ENCODE measurements at regions not wholly inside any gene's neighbourhood (a gene's known extent, or its start where the extent isn't known, plus 50 kb on each side); places are given as distances from the start of the nearest gene placed in this dataset.

DNA sequence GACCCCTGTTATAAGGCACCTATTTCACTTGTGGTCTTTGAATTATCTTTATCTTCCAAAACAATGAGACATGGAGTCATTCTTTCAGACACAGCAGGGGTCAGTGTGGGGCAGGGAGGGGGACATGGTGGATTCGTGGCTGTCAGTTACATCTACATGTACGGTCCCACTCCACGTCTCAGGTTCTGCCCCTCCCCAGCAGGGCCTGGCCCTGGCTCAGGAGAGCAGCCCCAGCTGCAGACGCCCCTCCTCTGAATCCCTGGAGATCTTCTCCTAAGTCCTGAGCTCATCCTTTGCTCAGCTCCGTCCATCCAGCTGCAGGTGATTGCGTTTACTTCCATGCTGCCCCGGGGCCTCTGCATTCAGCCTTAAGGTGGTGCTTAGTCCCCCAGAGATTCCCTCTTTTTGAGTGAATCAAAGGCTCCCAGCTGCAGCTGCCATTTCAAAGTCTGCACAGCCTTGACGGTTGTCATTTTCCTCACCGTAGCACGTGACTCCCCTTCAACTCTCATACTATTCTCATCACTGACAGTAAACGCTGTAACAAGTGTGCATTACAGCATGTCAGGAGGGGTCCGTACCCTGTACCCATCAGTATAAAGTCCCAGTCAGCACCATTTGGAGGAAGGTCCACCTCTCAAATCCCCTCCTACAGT, 113.4 kb upstream of the TCERG1L start:
- in situ Hi-C loops (cut with HindIII; ENCODE audit: low sequenced_read_pairs): no loop called here

GRCh38 chr10:131425752-131426533, 114.4 kb upstream of the TCERG1L start:
- in situ Hi-C loops (cut with HindIII; ENCODE audit: low sequenced_read_pairs): no loop called here

DNA sequence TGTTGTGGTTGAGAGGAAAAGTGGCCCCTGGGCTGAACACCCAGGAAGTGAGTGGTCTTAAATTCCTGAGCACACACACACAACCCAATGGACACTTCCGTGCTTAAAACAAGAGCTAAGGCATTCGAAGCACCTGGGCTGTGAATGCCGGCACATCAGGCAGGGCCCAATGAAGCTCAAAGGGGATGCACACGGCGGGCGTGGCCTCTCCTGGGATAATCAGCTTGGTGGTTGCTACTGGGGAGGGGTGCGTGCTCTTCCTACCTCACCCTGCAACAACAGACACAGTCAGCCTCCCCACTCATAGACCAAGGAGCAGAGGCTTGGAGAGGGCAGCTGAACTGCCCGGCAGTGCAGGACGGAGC, 115.0 kb upstream of the TCERG1L start:
- in situ Hi-C loops (cut with HindIII; ENCODE audit: low sequenced_read_pairs): no loop called here

DNA sequence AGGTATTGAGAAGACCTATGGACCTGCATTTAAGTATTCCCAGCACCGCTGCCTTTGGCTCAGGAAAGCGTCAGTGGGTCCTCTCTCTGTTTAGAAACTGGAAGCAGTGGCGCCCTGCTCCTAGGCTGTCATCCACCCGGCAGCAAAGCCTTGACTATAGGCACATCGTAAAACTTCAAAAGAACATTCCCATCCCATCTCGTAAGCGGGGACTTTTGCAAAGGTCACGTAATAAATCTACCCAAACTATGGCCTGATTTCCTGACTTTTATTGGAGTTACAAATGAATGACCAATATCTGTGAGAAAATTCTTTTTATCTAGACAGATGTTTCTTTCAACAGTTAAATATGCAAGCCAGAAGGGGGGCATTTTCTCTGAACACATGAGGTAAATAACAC, 115.8 kb upstream of the TCERG1L start:
- in situ Hi-C loops (cut with HindIII; ENCODE audit: low sequenced_read_pairs): no loop called here

DNA sequence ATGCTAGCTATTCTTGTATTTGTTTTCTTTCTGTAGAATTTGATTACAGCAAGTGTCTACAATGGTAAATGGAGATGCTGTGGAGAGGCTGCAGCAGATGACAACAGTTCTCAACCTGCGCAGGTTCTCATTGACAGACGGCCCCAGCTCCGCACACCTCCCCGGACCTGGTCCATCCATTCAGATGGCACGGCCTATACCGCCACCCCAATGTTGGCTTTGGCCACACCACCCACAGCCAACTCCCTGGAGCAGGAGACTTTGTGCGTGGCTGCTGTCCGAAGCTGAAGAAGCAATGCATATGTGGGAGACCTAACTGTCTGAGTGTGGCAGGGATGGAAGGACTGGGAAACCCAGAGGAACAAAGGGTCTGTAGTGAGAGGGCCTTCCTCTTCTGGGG, 116.4 kb upstream of the TCERG1L start:
- in situ Hi-C loops (cut with HindIII; ENCODE audit: low sequenced_read_pairs): no loop called here

DNA sequence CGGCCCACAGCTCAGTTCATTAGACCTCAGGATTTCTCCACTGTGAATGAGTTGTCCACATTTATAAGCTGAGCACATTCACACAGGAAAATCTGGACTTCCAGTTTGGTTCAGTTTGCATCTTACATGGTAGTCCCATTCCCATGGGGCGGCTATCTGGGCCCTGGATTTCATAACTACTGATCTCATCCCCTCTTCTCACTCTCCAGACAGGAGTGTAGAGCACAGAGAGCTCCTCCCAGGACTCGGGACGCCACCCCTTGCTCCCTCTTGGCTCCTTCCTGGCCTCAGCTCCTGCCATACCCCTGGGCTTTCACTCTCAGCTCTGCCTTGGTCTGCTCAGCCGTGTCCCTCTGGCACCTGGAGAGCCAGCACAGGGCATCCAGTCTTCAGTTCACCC, 117.6 kb upstream of the TCERG1L start:
- in situ Hi-C loops (cut with HindIII; ENCODE audit: low sequenced_read_pairs): no loop called here

GRCh38 chr10:131429942-131430341, 118.4 kb upstream of the TCERG1L start:
- in situ Hi-C loops (cut with HindIII; ENCODE audit: low sequenced_read_pairs): no loop called here

DNA sequence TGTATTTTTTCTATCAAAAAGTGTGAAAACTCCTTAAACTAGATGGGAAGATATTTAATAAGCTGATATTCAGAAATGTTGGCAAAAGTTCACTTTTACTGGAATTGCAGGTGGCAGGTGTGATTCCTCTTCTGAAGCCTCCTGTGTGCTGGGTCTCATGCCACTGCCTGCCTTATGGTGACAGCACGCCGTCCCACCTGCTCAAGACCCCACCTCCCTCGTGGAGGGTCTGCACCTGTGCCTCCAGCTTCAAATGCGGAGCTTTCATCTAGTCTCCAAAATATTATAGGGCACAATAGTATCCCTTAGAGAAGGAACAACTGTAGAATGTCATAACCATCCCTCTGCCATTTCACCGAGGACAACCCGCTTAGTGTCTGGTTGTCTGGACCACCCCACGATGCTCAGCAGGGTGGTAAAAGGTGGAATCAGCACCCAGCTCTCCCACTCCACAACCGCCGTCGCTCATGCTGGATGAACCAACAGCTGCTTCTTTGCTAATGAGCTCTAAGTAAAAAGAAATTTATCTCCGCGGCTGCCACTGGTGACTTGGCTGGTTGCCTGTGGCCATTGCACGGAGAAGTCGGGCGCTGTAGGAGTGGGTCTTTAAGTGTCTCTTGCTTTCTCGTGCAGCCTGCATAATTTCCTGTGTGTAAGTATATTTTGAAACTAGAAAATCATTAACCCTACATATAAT, 119.3 kb upstream of the TCERG1L start:
- in situ Hi-C loops (cut with HindIII; ENCODE audit: low sequenced_read_pairs): no loop called here

DNA sequence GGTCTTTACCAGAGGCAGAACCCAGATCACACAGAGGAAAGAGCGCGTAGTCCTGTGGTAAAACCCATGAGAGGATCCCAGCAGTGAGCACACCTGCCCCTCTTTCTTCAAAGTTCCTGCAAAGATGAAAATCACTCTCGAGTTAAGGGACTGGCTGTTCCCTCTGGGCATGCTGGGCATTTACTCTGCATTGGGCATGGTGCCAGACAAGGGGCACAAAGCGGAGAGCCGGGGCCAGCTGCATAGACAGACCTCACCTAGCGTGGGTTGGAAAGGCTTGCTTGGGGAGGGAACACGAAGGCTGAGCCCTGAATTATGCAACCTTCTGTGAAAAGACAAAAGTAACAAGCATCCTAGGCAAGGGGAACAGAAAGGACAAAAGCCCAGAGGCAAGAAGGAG, 120.0 kb upstream of the TCERG1L start:
- in situ Hi-C loops (cut with HindIII; ENCODE audit: low sequenced_read_pairs): no loop called here

DNA sequence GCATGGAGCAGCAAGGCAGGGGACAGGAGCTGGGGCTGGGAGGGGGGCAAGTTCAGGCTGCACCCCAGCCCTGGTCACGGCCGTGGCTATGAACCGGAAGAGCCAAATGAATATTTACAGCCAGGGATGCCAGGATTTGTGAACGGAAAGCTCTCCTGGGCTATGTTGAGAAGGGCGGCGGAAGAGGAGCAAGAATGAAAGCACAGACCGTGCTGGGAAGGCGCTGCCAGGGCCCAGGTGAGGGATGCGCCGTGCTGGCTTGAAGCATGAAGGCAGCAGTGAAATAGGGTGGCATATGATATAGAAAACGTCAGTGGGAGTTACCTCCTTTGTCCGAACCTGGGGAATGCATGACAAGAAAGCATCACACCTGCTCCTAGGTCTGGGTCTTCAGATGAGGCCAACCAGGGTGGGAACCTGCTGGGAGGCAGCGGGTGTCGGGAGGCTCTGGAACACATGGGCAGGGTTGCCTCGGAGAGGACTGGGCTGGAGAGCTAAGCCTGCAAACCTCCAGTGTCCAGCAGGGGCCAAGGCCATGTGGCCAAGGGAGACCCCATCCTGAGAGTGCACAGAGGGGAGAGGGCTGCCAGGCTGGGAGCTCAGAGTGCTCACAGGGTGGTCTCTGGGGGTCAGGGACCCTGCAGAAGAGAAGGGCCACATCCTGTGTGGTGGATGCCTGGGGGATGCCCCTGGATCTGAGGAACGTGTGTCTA, 120.6 kb upstream of the TCERG1L start:
- in situ Hi-C loops (cut with HindIII; ENCODE audit: low sequenced_read_pairs): no loop called here

GRCh38 chr10:131433568-131433967, 122.0 kb upstream of the TCERG1L start:
- in situ Hi-C loops (cut with HindIII; ENCODE audit: low sequenced_read_pairs): no loop called here

DNA sequence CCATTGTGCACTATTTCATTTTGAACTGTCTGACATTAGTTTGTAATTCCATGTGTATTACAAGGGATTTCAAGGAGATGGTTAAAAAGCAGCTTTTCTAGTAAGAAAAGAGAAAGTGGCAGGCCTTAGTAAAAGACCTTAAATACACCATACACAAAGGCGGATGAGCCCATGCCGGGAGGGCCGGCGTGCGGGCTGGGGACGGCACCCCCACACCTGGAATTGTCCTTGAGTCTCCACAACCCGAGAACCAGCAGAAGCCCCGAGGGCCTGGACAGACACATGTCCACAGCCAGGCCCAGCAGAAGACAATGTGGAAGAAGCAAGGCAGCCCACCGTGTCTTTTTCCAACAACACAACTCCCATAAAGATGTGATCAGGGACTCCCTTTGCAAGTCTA, 123.7 kb upstream of the TCERG1L start:
- in situ Hi-C loops (cut with HindIII; ENCODE audit: low sequenced_read_pairs): no loop called here

DNA sequence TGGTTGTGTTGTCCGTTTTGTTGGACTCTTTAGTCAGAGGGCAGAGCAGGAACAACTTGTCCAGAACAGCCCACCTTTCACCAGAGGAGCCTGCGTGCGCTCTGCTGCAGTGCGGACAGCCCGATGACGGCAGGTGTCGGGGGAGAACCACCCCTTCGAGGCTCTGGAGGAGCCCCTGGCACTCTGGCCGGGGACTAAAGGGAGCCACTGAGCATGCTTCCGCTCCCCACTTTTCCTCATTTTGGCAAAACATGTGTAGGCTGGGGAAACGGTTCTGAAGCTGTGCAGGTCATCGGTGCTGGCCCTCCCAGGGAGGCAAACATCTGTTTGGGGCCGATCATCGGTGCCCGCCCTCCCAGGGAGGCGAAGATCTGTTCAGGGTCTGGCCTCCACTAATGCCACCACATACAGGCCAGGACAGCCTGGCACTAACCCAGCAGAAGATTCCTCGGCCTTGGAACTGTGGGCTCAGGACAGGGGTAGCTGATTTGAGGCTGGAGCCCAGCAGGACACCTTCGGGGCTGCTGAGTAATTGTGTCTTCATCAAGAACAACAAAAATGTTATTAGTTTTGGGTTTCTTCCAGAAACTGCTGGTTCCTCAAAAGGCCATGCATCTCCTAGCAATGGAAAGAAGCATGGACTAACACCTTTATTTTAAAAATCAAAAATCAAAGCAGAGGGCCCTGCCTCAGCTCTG, 124.4 kb upstream of the TCERG1L start:
- in situ Hi-C loops (cut with HindIII; ENCODE audit: low sequenced_read_pairs): no loop called here

DNA sequence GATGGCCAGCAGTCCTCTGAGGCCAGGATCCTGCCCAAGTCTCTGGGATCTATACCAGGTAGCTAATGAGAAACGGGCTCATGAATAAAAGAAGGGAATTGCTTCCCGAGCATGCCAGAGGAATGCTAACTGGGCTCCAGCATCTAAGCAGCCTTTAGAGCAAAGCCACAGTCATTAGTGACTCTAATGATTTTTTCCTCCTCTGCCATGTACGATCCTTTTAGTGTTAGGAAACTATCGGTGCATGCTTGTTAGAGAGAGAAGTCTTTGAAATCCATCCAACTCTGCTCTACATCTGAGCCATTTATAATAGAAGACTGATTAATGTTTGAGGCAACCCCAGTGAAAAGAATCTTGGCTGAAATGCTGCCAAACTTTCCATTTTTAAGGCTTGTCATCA, 124.9 kb upstream of the TCERG1L start:
- in situ Hi-C loops (cut with HindIII; ENCODE audit: low sequenced_read_pairs): no loop called here

GRCh38 chr10:131437556-131438475, 126.3 kb upstream of the TCERG1L start:
- in situ Hi-C loops (cut with HindIII; ENCODE audit: low sequenced_read_pairs): no loop called here

- in situ Hi-C loops (cut with HindIII; ENCODE audit: low sequenced_read_pairs): no loop called here
Measured at GRCh38 chr10:131438665-131439064, 127.1 kb upstream of the TCERG1L start.

DNA sequence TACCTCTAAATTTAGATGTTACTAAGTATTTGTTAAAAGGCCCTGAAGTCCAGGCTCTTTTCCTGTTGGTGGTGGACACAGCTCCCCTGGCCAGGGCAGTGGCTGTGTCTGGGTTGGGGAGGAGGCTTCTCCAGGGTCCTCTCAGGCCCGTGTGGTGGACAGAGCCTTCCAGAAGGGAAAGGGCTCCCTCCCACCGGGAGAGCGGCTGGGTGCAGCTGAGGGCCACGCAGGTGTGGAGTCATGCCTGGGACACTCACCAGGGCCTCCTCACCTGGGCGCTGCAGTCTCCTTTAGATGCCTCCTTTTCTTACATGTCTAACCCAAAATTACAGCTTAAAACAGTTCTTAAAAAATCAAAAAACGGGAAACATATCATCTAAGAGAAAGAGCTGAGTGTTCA, 128.2 kb upstream of the TCERG1L start:
- in situ Hi-C loops (cut with HindIII; ENCODE audit: low sequenced_read_pairs): no loop called here

DNA sequence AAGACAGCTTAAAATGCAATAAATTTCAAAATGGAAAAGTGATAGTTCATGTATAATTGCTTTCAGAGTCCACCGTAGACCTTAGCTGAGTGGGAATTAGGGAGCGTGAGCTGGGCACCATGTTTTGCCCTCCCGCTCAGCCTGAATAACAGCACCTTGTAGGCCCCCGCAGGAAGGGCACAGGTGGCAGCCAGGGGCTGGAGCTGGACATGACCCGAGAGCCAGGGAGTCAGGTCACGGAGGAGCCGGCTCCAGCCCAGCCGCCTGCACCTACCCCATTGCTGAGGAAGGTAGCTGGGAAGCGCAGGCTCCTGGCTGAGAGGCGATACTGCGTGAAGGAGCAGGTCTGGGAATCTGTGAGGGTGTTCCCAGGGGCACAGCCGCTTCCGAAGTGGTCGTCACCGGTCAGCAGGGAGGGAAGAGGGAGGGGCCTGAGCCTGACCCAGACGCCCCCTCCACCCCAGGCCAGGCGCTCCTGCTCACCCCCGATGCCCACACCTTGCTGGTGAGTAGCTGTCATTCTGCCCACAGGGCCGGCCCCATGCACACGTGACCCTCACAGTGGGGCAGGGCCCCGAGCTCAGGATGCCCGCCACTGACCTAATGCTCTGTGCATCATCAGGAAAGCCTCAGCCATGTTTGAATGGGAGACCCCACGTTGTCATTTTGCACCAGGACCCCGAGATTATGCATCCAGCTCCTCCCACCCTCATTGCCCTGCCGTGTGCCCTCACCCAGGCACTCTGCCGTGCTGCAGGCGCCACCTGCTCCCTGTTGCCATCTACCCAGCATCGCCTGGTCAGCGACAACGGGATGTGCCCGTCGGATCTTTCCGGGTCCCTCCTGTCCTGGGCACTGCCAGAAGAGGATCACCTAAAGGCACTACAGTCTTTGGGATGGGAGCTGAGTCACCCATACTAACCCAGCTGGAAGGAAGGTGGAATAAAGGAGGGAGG, 129.2 kb upstream of the TCERG1L start:
- in situ Hi-C loops (cut with HindIII; ENCODE audit: low sequenced_read_pairs): no loop called here

- in situ Hi-C loops (cut with HindIII; ENCODE audit: low sequenced_read_pairs): no loop called here
Measured at GRCh38 chr10:131442271-131442670, 130.8 kb upstream of the TCERG1L start.
